Stimulated activated memory B cell treated with anti-CD40 and anti-IgM and Interleukin-4, amounts not matched to agents 10 μg/mL and 1 μg/mL and 100 μg/mL, for 72 hours (primary cell): ENCODE measurements at regions not wholly inside any gene's neighbourhood (a gene's known extent, or its start where the extent isn't known, plus 50 kb on each side); places are given as distances from the start of the nearest gene placed in this dataset.

Experiments used
- ATAC-seq: fragments of 150-1000 bp; cut with Tn5 transposase; 2 replicates; pipeline ENCODE4 v1.10.0; 2021
- H3K27ac Mint-ChIP-seq: one replicate; pipeline ENCODE4 v1.8.0; 2022; ENCODE audit warnings: mild to moderate bottlenecking, mixed read lengths
- H3K27me3 Mint-ChIP-seq: one replicate; pipeline ENCODE4 v1.8.0; 2022; ENCODE audit warnings: mixed read lengths
- H3K36me3 Mint-ChIP-seq: one replicate; pipeline ENCODE4 v1.8.0; 2022; ENCODE audit warnings: mixed read lengths
- H3K4me1 Mint-ChIP-seq: one replicate; pipeline ENCODE4 v1.8.0; 2022; ENCODE audit warnings: mixed read lengths
- H3K4me3 Mint-ChIP-seq: one replicate; pipeline ENCODE4 v1.8.0; 2022; ENCODE audit warnings: mild to moderate bottlenecking, moderate library complexity, mixed read lengths
- H3K9me3 Mint-ChIP-seq: one replicate; pipeline ENCODE4 v1.8.0; 2022; ENCODE audit warnings: mixed read lengths

DNA sequence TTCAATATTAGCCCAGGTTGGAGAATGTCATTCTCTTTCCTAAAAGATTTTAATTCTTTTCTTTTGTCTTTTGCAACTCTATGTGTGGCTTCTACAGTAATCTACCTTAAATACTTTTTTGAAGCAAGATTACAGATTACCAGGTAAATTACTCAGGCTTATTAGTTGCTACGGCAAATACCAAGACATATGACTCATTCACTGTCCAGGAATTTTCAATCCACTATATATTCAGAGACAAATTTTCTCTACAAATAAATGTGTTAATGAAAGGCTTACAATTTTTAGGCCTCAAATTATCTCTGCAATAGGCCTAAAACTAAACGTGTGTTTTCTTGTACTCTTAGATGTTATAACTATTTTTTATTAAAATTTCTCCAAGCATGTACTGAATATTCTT lies 631.3 kb downstream of the DIAPH3 start:
- no peaks in the 10 kb centered on the region for H3K27me3 Mint-ChIP-seq
- no peaks in the 10 kb centered on the region for H3K9me3 Mint-ChIP-seq
- no peak overlapping the region for H3K27ac Mint-ChIP-seq
- H3K36me3 Mint-ChIP-seq: no peaks in the 10 kb centered on the region
- H3K4me1 Mint-ChIP-seq: no peaks in the 10 kb centered on the region
- no peak overlapping the region for H3K4me3 Mint-ChIP-seq
- ATAC-seq: no peak

DNA sequence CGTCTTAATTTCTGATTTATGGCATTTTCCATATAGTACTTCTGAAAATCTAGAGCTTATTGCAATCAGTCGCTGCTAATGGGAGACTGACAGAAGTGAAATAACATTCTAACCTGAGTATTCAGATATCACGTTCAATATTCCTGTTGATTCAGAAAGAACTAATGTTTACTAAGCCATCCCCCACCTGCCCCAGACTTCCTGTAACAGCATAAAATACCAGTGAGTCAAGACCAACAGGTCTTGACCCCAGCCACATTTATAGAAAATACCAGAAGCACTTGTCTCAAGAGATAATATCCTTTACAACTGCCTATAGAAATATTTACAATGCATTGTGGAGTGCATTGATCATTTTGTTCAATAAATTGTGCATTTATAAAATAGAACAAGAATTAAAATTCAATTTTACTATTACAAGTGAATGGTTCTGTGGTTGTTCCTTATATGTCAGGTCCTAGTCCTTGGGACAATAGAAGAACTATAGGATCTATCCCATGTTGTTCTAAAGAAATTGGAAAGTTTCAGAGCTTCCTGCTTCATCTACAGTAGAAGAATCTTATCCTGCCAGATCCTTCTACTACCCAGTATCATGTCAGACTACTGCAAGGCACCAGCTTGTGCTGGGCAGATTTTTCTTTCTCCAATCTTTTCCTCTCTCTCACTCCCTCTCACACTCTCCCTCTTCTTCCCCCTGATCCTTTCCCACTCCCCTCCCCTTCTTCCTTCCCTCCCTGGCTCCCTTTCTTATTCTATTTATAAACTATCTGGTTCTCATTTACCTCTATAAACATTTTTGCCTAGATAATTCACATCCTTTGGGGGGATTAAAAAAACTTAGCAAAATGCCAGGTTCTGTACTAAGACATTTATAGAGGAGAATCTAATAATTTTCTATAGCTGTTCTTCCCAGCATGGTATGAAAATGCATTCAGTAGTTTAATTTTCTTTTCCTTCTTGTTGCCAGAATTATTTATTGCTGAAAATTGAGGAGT lies 629.9 kb downstream of the DIAPH3 start:
- Mint-ChIP-seq H3K4me3 (no peak overlapping the region), H3K27me3 (no peaks in the 10 kb centered on the region), H3K4me1 (no peaks in the 10 kb centered on the region), H3K9me3 (no peaks in the 10 kb centered on the region), H3K27ac (no peak overlapping the region), H3K36me3 (no peaks in the 10 kb centered on the region)
- no peak for ATAC-seq

DNA sequence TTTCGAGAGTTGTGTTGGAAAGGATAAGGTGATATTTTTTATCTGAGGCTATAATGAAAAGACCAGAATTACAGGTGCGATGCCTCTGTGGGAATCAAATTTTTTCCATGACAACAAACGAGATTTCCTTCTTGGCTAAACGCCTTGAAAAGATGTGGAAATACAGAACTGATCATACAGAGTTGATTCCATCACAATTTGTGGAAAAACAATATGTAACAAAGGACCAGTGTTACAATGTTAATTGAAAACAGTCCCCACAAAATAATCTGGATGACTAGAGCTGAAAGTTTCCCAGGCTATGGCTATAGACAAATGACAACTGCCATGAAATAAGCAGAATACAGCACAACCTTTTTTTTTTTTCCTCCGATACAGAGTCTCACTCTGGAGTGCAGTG lies 628.9 kb downstream of the DIAPH3 start:
- Mint-ChIP-seq H3K27ac (no peak overlapping the region), H3K27me3 (no peaks in the 10 kb centered on the region), H3K4me1 (no peaks in the 10 kb centered on the region), H3K36me3 (no peaks in the 10 kb centered on the region), H3K9me3 (no peaks in the 10 kb centered on the region), H3K4me3 (no peak overlapping the region)
- ATAC-seq: no peak

DNA sequence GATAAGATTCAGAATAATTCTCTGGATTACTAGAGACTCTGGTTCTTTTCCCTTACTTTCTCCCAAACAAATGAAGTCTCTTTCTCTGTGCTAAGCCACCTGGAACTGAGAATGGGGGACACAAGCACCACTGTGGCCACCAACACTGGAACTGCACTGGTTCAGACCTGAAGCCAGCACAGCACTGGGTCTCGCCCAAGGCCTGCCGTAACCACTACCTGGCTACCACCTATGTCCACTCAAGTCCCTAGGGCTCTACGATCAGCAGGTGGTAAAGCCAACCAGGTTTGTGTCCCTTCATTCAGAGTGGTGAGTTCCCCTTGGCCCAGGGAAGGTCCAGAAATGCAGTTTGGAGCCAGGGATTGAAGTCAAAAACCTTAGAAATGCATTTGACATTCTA lies 626.2 kb downstream of the DIAPH3 start:
- Mint-ChIP-seq H3K4me3 (no peak overlapping the region), H3K9me3 (no peaks in the 10 kb centered on the region), H3K36me3 (no peaks in the 10 kb centered on the region), H3K4me1 (no peaks in the 10 kb centered on the region), H3K27me3 (no peaks in the 10 kb centered on the region), H3K27ac (no peak overlapping the region)
- ATAC-seq: no peak

DNA sequence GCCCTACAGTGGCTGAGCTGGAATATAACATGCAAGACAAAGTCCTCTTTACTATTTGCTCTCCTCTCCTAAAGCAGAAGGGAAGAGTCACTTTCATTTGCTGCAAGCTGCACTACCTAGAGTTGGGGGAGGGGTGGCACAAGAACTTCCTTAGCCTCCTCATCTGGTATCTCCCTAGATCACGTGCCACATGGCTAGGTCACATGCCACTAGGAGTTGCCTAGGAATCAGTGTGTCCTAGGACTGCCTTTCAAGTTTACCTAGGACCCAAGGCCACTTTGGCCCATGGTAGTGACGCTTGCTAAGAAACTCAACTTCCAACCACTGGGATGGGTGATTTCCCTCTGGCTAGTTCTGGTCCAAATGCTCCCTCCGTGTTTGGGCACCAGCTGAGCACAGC lies 625.2 kb downstream of the DIAPH3 start:
- Mint-ChIP-seq H3K27ac (no peak overlapping the region), H3K4me1 (no peaks in the 10 kb centered on the region), H3K36me3 (no peaks in the 10 kb centered on the region), H3K9me3 (no peaks in the 10 kb centered on the region), H3K4me3 (no peak overlapping the region), H3K27me3 (no peaks in the 10 kb centered on the region)
- no peak for ATAC-seq

DNA sequence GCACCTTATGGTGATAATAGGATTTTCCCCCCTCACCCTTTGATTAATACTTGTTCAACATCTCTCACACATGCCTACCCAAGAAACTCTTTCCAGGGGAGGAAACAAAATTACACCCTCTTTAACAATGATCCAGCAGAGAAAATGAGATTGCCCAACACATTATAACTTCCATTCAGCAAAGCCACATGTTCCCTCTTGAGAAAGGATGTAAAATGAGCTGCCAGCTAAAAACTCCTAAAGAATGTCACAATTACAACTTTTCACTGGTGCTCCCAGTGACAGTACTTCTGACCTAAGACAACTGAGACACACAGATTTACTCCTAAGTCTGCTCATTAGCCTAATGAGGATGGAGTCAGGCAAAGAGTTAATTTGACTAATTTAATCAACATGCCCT lies 621.4 kb downstream of the DIAPH3 start:
- ATAC-seq: no peak
- H3K27me3 Mint-ChIP-seq: no peaks in the 10 kb centered on the region
- H3K9me3 Mint-ChIP-seq: no peaks in the 10 kb centered on the region
- no peaks in the 10 kb centered on the region for H3K4me1 Mint-ChIP-seq
- H3K4me3 Mint-ChIP-seq: no peak overlapping the region
- H3K36me3 Mint-ChIP-seq: no peaks in the 10 kb centered on the region
- no peak overlapping the region for H3K27ac Mint-ChIP-seq

DNA sequence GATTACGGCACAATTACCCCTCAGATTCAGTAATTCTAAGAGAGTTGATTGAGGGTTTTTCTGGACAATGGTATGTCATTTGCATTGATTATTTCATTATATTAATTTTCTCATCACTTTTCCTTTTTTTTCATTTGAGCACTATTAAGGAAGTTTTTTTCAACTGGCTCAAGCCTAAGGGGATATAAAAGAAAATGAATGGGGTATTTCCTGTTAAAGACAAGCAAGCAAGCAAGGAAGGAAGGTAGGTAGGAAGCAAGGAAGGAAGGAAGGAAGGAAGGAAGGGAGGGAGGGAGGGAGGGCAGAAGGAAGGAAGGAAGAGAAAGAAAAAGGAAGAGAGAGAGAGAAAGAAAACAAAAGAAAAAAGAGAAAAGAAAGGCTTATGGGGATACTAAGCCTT lies 620.3 kb downstream of the DIAPH3 start:
- H3K27ac Mint-ChIP-seq: no peak overlapping the region
- H3K36me3 Mint-ChIP-seq: no peaks in the 10 kb centered on the region

DNA sequence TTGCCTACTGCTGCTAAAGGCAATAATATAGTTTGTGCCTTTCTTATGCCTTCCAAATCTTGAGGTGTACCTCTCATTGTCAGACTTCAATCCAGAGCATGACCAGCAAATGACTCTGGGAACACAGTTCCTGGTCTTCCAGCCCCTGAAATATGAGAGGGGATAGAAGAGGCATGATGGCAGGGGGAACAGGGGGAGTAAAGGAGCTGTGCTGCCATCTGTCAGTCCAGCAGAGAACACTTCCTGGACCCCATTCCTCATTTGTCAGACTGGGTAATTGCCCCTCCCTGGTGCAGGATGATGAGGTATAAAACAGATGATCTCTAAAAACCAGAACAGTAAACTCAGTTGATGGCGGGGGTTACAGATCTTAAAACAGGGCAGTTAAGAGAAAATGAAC lies 618.7 kb downstream of the DIAPH3 start:
- no peak for ATAC-seq
- H3K9me3 Mint-ChIP-seq: no peaks in the 10 kb centered on the region
- H3K4me3 Mint-ChIP-seq: no peak overlapping the region
- no peaks in the 10 kb centered on the region for H3K27me3 Mint-ChIP-seq
- no peaks in the 10 kb centered on the region for H3K36me3 Mint-ChIP-seq
- H3K27ac Mint-ChIP-seq: no peak overlapping the region
- no peaks in the 10 kb centered on the region for H3K4me1 Mint-ChIP-seq

More for the DNA sequence above, 620.3 kb downstream of the DIAPH3 start:
- no peak for ATAC-seq
- Mint-ChIP-seq H3K9me3 (no peaks in the 10 kb centered on the region), H3K27me3 (no peaks in the 10 kb centered on the region), H3K4me3 (no peak overlapping the region), H3K4me1 (no peaks in the 10 kb centered on the region)

DNA sequence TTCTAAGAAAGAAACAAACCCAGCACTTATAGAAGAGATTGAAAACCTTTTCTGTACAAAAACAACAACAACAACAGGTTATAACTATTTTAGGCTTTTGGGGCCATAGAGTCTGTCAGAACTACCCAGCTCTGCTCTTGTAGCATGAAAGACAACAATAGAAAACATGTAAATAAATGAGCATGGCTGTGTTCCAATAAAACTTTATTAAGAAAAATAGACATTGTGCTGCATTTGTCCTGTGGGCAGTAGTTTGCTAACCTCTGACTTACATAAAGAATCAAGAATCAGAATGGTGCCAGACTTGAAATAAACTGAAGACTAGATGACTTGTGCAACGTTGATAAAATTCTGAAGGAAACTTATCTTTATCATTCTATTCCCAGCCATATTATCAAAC lies 617.5 kb downstream of the DIAPH3 start:
- H3K4me1 Mint-ChIP-seq: no peaks in the 10 kb centered on the region
- H3K9me3 Mint-ChIP-seq: peaks cover 4% of the 10 kb centered on the region
- no peaks in the 10 kb centered on the region for H3K36me3 Mint-ChIP-seq
- no peaks in the 10 kb centered on the region for H3K27me3 Mint-ChIP-seq
- H3K4me3 Mint-ChIP-seq: no peak overlapping the region
- no peak for ATAC-seq
- H3K27ac Mint-ChIP-seq: no peak overlapping the region

DNA sequence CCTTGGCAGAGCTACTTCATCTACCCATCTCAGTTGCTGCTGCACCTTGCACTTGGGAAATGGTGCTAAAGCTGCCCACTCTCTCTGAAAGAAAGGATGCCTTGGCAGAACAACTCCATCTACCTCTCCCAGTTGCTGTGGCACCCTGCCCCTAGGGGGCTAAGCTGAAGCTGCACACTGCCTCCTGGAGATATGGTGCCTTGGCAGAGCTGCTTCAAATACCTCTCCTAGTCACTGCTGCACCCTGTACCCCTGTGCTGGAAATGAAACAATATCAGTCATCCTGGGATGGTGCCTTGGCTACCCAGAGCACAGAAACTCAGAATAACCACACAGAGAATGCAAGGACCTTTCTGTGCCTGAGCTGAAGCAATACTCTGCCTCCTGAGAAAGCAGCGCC lies 615.8 kb downstream of the DIAPH3 start:
- Mint-ChIP-seq H3K9me3 (peaks cover 10% of the 10 kb centered on the region), H3K27me3 (no peaks in the 10 kb centered on the region), H3K27ac (no peak overlapping the region), H3K36me3 (no peaks in the 10 kb centered on the region), H3K4me1 (no peaks in the 10 kb centered on the region), H3K4me3 (no peak overlapping the region)
- ATAC-seq: no peak

DNA sequence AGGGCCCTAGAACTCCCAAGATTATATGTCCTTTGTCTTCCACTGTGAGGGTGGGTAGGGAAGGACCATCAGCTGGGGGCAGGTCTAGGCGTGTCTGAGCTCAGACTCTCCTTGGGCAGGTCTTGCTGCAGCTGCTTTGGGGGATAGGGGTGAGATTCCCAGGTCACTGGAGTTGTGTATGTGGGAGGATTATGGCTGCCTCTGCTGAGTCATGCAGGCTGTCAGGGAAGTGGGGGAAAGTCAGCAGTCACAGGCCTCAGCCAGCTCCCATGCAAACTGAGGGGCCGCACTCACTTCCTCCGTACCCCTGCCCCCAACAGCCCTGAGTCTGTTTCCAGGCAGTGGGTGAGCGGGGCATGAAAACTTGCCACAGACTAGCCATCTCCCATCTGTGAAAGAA lies 600.8 kb downstream of the DIAPH3 start:
- H3K36me3 Mint-ChIP-seq: no peaks in the 10 kb centered on the region
- ATAC-seq: no peak
- no peaks in the 10 kb centered on the region for H3K27me3 Mint-ChIP-seq
- H3K27ac Mint-ChIP-seq: no peak overlapping the region
- peaks cover 11% of the 10 kb centered on the region for H3K9me3 Mint-ChIP-seq
- no peaks in the 10 kb centered on the region for H3K4me1 Mint-ChIP-seq
- no peak overlapping the region for H3K4me3 Mint-ChIP-seq

DNA sequence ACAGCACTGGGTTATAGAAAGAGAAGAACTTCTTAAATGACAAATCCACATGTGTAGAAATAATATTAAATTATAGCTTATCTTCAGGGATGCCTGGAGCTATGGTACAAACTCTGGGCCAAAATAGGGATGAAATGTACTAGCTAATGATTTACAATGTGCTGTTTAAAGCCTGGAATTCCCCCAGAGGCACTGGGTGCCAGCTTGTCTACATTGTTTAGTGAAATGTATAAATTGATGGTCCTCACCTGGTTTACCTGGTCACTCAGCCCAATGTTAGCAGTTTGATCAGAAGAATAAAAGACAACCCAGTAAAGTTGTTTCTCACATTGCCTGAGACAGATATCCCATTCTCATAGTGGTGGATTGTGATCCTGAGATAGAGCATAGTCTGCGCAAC lies 597.2 kb downstream of the DIAPH3 start:
- no peak overlapping the region for H3K4me3 Mint-ChIP-seq

DNA sequence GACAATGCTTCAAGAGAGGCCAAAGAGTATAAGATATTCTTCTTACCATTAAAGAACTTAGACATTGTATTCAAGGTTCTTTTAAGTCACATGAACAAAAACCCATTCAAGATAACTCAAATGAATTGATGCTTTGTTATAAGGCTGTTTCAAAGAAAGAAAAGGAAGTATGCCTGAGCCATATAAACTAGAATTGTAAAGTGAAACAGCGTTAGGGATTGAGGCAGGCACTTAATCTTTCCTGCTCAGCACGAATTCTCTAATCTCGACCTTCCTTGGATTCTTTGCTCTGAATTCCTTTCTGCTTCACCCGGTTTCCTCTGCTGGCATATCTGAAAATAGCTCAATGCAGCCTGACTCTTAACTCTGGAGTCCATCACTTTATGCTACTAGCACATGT lies 595.4 kb downstream of the DIAPH3 start:
- Mint-ChIP-seq H3K27ac (no peak overlapping the region), H3K36me3 (no peaks in the 10 kb centered on the region), H3K9me3 (peaks cover 2% of the 10 kb centered on the region), H3K4me1 (no peaks in the 10 kb centered on the region), H3K4me3 (no peak overlapping the region), H3K27me3 (peaks cover 12% of the 10 kb centered on the region)
- no peak for ATAC-seq

More for the DNA sequence above, 597.2 kb downstream of the DIAPH3 start:
- Mint-ChIP-seq H3K36me3 (no peaks in the 10 kb centered on the region), H3K27me3 (no peaks in the 10 kb centered on the region), H3K9me3 (peaks cover 3% of the 10 kb centered on the region), H3K4me1 (no peaks in the 10 kb centered on the region), H3K27ac (no peak overlapping the region)
- no peak for ATAC-seq

DNA sequence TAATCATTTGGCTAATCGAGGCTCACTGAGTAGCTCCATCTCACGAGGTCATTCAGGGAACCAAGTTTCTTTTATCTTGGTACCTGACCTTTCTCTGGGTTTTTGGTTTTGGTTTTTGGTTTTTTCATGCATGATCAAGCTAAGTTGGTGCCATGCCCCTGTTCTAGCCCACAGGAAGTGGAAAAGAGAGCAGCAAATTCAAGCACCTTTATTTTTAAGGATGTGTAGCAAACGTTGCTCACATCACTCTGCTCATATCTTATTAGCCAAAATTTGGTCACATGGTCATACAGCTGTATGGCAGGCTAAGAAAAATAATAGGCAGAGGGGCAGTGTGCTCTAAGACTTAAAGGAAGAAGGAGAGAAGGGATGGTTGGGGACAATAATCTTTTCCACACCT lies 593.5 kb downstream of the DIAPH3 start:
- Mint-ChIP-seq H3K4me3 (no peak overlapping the region), H3K4me1 (no peaks in the 10 kb centered on the region), H3K27ac (no peak overlapping the region), H3K36me3 (no peaks in the 10 kb centered on the region), H3K27me3 (peaks cover 12% of the 10 kb centered on the region), H3K9me3 (peaks cover 6% of the 10 kb centered on the region)
- no peak for ATAC-seq

DNA sequence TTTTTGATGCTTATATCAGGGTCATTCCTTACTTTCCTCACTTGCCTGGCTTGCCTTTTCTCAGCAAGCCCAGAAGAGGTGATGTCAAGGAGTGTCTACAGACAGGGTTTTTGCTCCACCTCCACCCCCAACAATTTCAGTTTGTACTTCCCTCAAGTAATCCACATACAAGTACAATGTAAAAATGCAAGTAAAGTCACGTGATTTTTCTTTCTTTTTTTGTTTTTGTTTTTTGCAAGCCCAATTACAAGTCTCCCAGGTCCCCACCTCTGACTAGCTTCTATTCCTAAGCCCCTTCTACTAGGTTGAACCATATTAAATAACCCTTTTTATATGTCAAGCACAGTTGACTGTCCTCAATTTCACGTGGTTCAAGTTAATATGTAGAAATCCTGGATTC lies 579.6 kb downstream of the DIAPH3 start:
- no peaks in the 10 kb centered on the region for H3K9me3 Mint-ChIP-seq
- no peak overlapping the region for H3K27ac Mint-ChIP-seq
- H3K36me3 Mint-ChIP-seq: no peaks in the 10 kb centered on the region
- H3K4me1 Mint-ChIP-seq: no peaks in the 10 kb centered on the region
- H3K4me3 Mint-ChIP-seq: no peak overlapping the region
- H3K27me3 Mint-ChIP-seq: no peaks in the 10 kb centered on the region
- ATAC-seq: no peak
